ENCODE measurements at regions not wholly inside any gene's neighbourhood (a gene's known extent, or its start where the extent isn't known, plus 50 kb on each side); places are given as distances from the start of the nearest gene placed in this dataset.

GRCh38 chr20:23187751-23188150 is 101.6 kb upstream of the CD93 start:
- H3K4me3 ChIP-seq: no peak overlapping the region
- no peaks in the 10 kb centered on the region for H3K36me3 ChIP-seq
- intact Hi-C loops (cut with micrococcal nuclease): no loop called here
- DNase-seq: peak; percentile 46
- H3K27ac ChIP-seq (replicated peaks): no peak overlapping the region
- no peak for TF ChIP-seq CTCF (IDR thresholded peaks at IDR 0.05; ENCODE audit: borderline replicate concordance)
- peaks cover 12% of the 10 kb centered on the region for H3K4me1 ChIP-seq
- H3K9me3 ChIP-seq (replicated peaks): no peaks in the 10 kb centered on the region
- no peaks in the 10 kb centered on the region for H3K27me3 ChIP-seq (ENCODE audit: low read depth)

DNA sequence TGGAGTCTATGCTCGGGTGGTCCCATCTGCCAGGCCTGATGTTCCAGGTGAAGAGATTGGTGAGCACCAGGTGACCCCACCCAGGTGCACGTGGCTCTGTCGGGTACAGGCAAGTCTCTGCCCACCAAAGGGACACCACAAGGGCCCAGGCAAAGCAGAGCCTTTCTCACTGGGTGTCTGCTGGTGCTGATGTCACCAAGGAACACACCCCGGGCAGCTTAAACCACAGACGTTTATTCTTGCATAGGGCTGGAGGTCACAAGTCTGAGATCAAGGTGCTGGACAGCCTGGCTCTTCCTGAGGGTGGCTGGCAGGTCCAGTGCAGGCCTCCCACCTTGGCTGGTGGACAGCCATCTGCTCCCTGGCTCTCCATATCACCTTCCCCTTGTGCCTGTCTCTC is 100.7 kb upstream of the CD93 start:
- no peak overlapping the region for H3K27ac ChIP-seq (replicated peaks)
- intact Hi-C loops (cut with micrococcal nuclease): no loop called here
- no peak for TF ChIP-seq CTCF (IDR thresholded peaks at IDR 0.05; ENCODE audit: borderline replicate concordance)
- no peak overlapping the region for H3K4me3 ChIP-seq
- H3K36me3 ChIP-seq: no peaks in the 10 kb centered on the region
- DNase-seq: no peak
- peaks cover 12% of the 10 kb centered on the region for H3K4me1 ChIP-seq
- H3K27me3 ChIP-seq (ENCODE audit: low read depth): no peaks in the 10 kb centered on the region
- no peaks in the 10 kb centered on the region for H3K9me3 ChIP-seq (replicated peaks)

DNA sequence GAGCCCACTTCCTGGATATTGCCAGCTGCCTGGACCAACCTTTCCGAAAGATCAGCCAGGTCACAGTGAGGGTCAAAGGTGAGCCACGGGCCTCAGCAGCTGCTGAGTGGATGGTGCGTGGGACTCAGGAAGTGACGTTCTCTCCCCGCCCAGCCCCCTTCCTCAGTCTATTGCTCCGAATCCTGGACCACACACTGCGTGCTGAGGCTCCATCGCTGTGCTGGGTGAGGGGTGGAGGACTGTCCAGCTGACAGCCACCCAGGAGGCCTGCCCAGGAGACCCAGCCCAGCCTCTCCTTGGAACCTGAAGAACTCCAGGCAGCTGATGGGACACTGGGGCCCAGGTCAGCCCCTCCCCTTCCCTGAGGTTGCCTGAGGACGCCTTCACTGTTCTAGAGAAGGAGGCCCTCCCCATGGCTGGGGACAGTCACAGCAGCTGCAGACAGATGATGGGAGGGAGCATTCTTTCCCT is 94.4 kb upstream of the CD93 start:
- no peak for TF ChIP-seq CTCF (IDR thresholded peaks at IDR 0.05; ENCODE audit: borderline replicate concordance)
- Histone ChIP-seq H3K27ac (replicated peaks) (peak overlapping the region; percentile 84), H3K4me3 (no peak overlapping the region), H3K4me1 (peaks cover 42% of the 10 kb centered on the region), H3K27me3 (ENCODE audit: low read depth) (no peaks in the 10 kb centered on the region), H3K36me3 (no peaks in the 10 kb centered on the region), H3K9me3 (replicated peaks) (peaks cover 13% of the 10 kb centered on the region)
- peak; percentile 69 for DNase-seq
- intact Hi-C loops (cut with micrococcal nuclease): no loop called here

GRCh38 chr20:23179766-23180403 is 93.8 kb upstream of the CD93 start:
- Histone ChIP-seq H3K36me3 (no peaks in the 10 kb centered on the region), H3K4me1 (peaks cover 42% of the 10 kb centered on the region), H3K4me3 (no peak overlapping the region), H3K9me3 (replicated peaks) (peaks cover 13% of the 10 kb centered on the region), H3K27me3 (ENCODE audit: low read depth) (no peaks in the 10 kb centered on the region), H3K27ac (replicated peaks) (peak overlapping the region; percentile 84)
- no peak for TF ChIP-seq CTCF (IDR thresholded peaks at IDR 0.05; ENCODE audit: borderline replicate concordance)
- intact Hi-C loops (cut with micrococcal nuclease): no loop called here
- DNase-seq: no peak

GRCh38 chr20:23178806-23179205 is 92.7 kb upstream of the CD93 start:
- Histone ChIP-seq H3K27ac (replicated peaks) (peak overlapping the region; percentile 84), H3K9me3 (replicated peaks) (peaks cover 13% of the 10 kb centered on the region), H3K27me3 (ENCODE audit: low read depth) (no peaks in the 10 kb centered on the region), H3K36me3 (no peaks in the 10 kb centered on the region), H3K4me1 (peaks cover 42% of the 10 kb centered on the region), H3K4me3 (no peak overlapping the region)
- DNase-seq: no peak
- peak; percentile 65 for TF ChIP-seq CTCF (IDR thresholded peaks at IDR 0.05; ENCODE audit: borderline replicate concordance)
- intact Hi-C loops (cut with micrococcal nuclease): no loop called here
